WTC11 (cell line): ENCODE measurements at regions not wholly inside any gene's neighbourhood (a gene's known extent, or its start where the extent isn't known, plus 50 kb on each side); places are given as distances from the start of the nearest gene placed in this dataset.

Source experiments
- ATAC-seq: fragments of 200-7000 bp; cut with Tn5 transposase; 2 replicates; pipeline ENCODE4 v1.10.0; 2021; ENCODE audit warnings: mild to moderate bottlenecking, moderate library complexity
- CTCF ChIA-PET: fragments of 300-600 bp; sonication (Branson Sonifier 250); formaldehyde crosslinking; loops from one replicate; lab custom pipeline; 2021; ENCODE audit warnings: antibody characterized with exemption; lab: Charles Lee
- POLR2A ChIA-PET: fragments of 350-600 bp; sonication (Branson Sonifier 250); formaldehyde crosslinking; loops from one replicate; lab custom pipeline; 2021; ENCODE audit warnings: antibody characterized with exemption; lab: Charles Lee
- DNase-seq: peaks from one replicate; pipeline ENCODE4 v3.0.0; 2021; ENCODE audit warnings: low spot score
- H3K27ac Mint-ChIP-seq: 2 replicates; pipeline ENCODE4 v1.8.0; 2021; ENCODE audit warnings: mixed read lengths
- H3K27me3 Mint-ChIP-seq: 2 replicates; pipeline ENCODE4 v1.8.0; 2021; ENCODE audit warnings: low read depth, mild to moderate bottlenecking, moderate library complexity, mixed read lengths
- H3K36me3 Mint-ChIP-seq: 2 replicates; pipeline ENCODE4 v1.8.0; 2021; ENCODE audit warnings: mixed read lengths
- H3K4me1 Mint-ChIP-seq: 2 replicates; pipeline ENCODE4 v1.8.0; 2022; ENCODE audit warnings: mixed read lengths
- H3K4me3 Mint-ChIP-seq: 2 replicates; pipeline ENCODE4 v1.8.0; 2021; ENCODE audit warnings: mild to moderate bottlenecking, moderate library complexity, mixed read lengths
- H3K9me3 Mint-ChIP-seq: 2 replicates; pipeline ENCODE4 v1.8.0; 2021; ENCODE audit warnings: mixed read lengths
- ATF2 ChIP-seq: sonication (generic); formaldehyde crosslinking; IDR thresholded peaks from 2 replicates; pipeline ENCODE4 v1.8.1; 2022; ENCODE audit warnings: low read depth, missing genetic modification reagents, borderline replicate concordance
- ATF3 ChIP-seq: sonication (generic); formaldehyde crosslinking; conservative IDR thresholded peaks from 2 replicates; pipeline ENCODE4 v1.8.1; 2022; ENCODE audit warnings: mild to moderate bottlenecking, missing genetic modification reagents
- ELF4 ChIP-seq: sonication (generic); formaldehyde crosslinking; IDR thresholded peaks from 2 replicates; pipeline ENCODE4 v1.8.1; 2022; ENCODE audit warnings: low read depth, mild to moderate bottlenecking, moderate library complexity, missing genetic modification reagents
- GTF2I ChIP-seq: fragments of 250-450 bp; sonication (Bioruptor Pico); conservative IDR thresholded peaks from 2 replicates; pipeline ENCODE4 v1.4.0; 2021; ENCODE audit warnings: mild to moderate bottlenecking
- HMGA2 ChIP-seq: fragments of 250-450 bp; sonication (Bioruptor Pico); IDR thresholded peaks from 2 replicates; pipeline ENCODE4 v1.4.0; 2021; ENCODE audit warnings: mild to moderate bottlenecking, moderate library complexity
- IRF1 ChIP-seq: sonication (generic); formaldehyde crosslinking; IDR thresholded peaks from 2 replicates; pipeline ENCODE4 v1.8.0; 2023; ENCODE audit warnings: missing genetic modification reagents
- KAT7 ChIP-seq: sonication (generic); formaldehyde crosslinking; IDR thresholded peaks from 2 replicates; pipeline ENCODE4 v1.8.1; 2023; ENCODE audit warnings: missing genetic modification reagents, mild to moderate bottlenecking, borderline replicate concordance
- MXD4 ChIP-seq: fragments of 250-450 bp; sonication (Bioruptor Pico); IDR thresholded peaks from 2 replicates; pipeline ENCODE4 v1.8.0; 2021; ENCODE audit warnings: mild to moderate bottlenecking, moderate library complexity, borderline replicate concordance
- NR2C2 ChIP-seq: sonication (generic); formaldehyde crosslinking; IDR thresholded peaks from 2 replicates; pipeline ENCODE4 v1.8.0; 2022; ENCODE audit warnings: mild to moderate bottlenecking, missing genetic modification reagents
- PRDM15 ChIP-seq: sonication (generic); formaldehyde crosslinking; IDR thresholded peaks from 2 replicates; pipeline ENCODE4 v1.8.0; 2022; ENCODE audit warnings: missing genetic modification reagents
- RORB ChIP-seq: fragments of 250-450 bp; sonication (Bioruptor Pico); IDR thresholded peaks from 2 replicates; pipeline ENCODE4 v1.9.0; 2021; ENCODE audit warnings: mild to moderate bottlenecking
- TP53 ChIP-seq: sonication (generic); formaldehyde crosslinking; IDR thresholded peaks from 2 replicates; pipeline ENCODE4 v1.8.1; 2023; ENCODE audit warnings: mild to moderate bottlenecking, missing genetic modification reagents
- ZBTB21 ChIP-seq: sonication (generic); formaldehyde crosslinking; IDR thresholded peaks from 2 replicates; pipeline ENCODE4 v1.8.1; 2023; ENCODE audit warnings: mild to moderate bottlenecking, missing genetic modification reagents, borderline replicate concordance
- ZNF138 ChIP-seq: sonication (generic); formaldehyde crosslinking; conservative IDR thresholded peaks from 2 replicates; pipeline ENCODE4 v1.8.1; 2022; ENCODE audit warnings: mild to moderate bottlenecking, moderate library complexity, missing genetic modification reagents
- ZNF219 ChIP-seq: sonication (generic); formaldehyde crosslinking; IDR thresholded peaks from 2 replicates; pipeline ENCODE4 v1.8.0; 2023; ENCODE audit warnings: missing genetic modification reagents, mild to moderate bottlenecking, borderline replicate concordance
- ZNF263 ChIP-seq: sonication (generic); formaldehyde crosslinking; IDR thresholded peaks from 2 replicates; pipeline ENCODE4 v1.8.1; 2022; ENCODE audit warnings: low read depth, mild to moderate bottlenecking, moderate library complexity, missing genetic modification reagents
- ZNF317 ChIP-seq: sonication (generic); formaldehyde crosslinking; IDR thresholded peaks from 2 replicates; pipeline ENCODE4 v1.8.1; 2023; ENCODE audit warnings: low read depth, mild to moderate bottlenecking, moderate library complexity, missing genetic modification reagents, borderline replicate concordance
- ZNF423 ChIP-seq: fragments of 250-450 bp; sonication (Bioruptor Pico); IDR thresholded peaks from 2 replicates; pipeline ENCODE4 v2.1.2; 2022; ENCODE audit warnings: mild to moderate bottlenecking, moderate library complexity
- ZNF671 ChIP-seq: fragments of 250-450 bp; sonication (Bioruptor Pico); IDR thresholded peaks from 2 replicates; pipeline ENCODE4 v1.8.0; 2021; ENCODE audit warnings: mild to moderate bottlenecking
- TF ChIP-seq, protein P1 (sequence below): fragments of 250-450 bp; sonication (Bioruptor Pico); IDR thresholded peaks from 2 replicates; pipeline ENCODE4 v2.1.2; 2022; ENCODE audit warnings: mild to moderate bottlenecking, moderate library complexity
- TF ChIP-seq, protein P2 (sequence below): fragments of 250-450 bp; sonication (Bioruptor Pico); IDR thresholded peaks from 2 replicates; pipeline ENCODE4 v1.8.0; 2021; ENCODE audit warnings: mild to moderate bottlenecking
- TF ChIP-seq, protein P3 (sequence below): sonication (generic); formaldehyde crosslinking; IDR thresholded peaks from 2 replicates; pipeline ENCODE4 v1.8.1; 2022; ENCODE audit warnings: low read depth, mild to moderate bottlenecking, moderate library complexity, missing genetic modification reagents, borderline replicate concordance

- TF ChIP-seq ATF2 (CRISPR knock-in tag) (no peak), ELF4 (CRISPR knock-in tag) (no peak), ZNF219 (CRISPR knock-in tag) (no peak)
- TF ChIP-seq, protein P1, sequence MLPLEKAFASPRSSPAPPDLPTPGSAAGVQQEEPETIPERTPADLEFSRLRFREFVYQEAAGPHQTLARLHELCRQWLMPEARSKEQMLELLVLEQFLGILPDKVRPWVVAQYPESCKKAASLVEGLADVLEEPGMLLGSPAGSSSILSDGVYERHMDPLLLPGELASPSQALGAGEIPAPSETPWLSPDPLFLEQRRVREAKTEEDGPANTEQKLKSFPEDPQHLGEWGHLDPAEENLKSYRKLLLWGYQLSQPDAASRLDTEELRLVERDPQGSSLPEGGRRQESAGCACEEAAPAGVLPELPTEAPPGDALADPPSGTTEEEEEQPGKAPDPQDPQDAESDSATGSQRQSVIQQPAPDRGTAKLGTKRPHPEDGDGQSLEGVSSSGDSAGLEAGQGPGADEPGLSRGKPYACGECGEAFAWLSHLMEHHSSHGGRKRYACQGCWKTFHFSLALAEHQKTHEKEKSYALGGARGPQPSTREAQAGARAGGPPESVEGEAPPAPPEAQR (CRISPR knock-in tag), result no peak
- TF ChIP-seq, protein P2, sequence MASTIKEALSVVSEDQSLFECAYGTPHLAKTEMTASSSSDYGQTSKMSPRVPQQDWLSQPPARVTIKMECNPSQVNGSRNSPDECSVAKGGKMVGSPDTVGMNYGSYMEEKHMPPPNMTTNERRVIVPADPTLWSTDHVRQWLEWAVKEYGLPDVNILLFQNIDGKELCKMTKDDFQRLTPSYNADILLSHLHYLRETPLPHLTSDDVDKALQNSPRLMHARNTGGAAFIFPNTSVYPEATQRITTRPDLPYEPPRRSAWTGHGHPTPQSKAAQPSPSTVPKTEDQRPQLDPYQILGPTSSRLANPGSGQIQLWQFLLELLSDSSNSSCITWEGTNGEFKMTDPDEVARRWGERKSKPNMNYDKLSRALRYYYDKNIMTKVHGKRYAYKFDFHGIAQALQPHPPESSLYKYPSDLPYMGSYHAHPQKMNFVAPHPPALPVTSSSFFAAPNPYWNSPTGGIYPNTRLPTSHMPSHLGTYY (CRISPR knock-in tag), result no peak
Measured at GRCh38 chr20:7226156-7226555, 458.7 kb downstream of the BMP2 start (continued).

DNA sequence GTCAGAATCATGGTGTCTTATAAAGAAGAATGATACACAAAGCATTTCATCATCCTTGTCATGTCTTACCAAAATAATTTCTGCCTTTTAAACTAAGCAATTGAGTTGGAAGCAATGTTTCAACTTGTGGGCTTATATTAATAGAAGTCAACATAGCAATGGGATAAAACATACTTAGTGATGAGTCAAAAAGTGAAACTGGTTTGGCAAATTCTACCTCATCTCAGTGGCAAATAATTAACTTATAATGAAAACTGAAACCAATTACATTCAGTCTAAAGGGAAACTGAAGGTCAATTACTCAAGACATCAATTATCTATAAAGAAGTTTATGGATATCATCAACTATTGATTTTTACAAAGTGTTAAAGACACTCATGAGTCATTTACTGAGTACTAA is 463.8 kb downstream of the BMP2 start:
- DNase-seq (no peak), ATAC-seq (no peak)
- Mint-ChIP-seq H3K9me3 (peaks cover 23% of the 10 kb centered on the region), H3K27ac (no peak overlapping the region), H3K4me1 (no peaks in the 10 kb centered on the region), H3K4me3 (no peak overlapping the region), H3K27me3 (no peaks in the 10 kb centered on the region), H3K36me3 (peaks cover 17% of the 10 kb centered on the region)
- ChIA-PET POLR2A (no interaction called here), CTCF (no interaction called here)
- TF ChIP-seq ZNF263 (CRISPR knock-in tag), result no peak
- TF ChIP-seq PRDM15 (CRISPR knock-in tag), result no peak
- no peak for TF ChIP-seq TP53 (CRISPR knock-in tag)

GRCh38 chr20:7232796-7233195 is 465.3 kb downstream of the BMP2 start:
- ATAC-seq (no peak), DNase-seq (no peak)
- H3K27me3 Mint-ChIP-seq, result no peaks in the 10 kb centered on the region
- peaks cover 17% of the 10 kb centered on the region for H3K36me3 Mint-ChIP-seq
- H3K4me1 Mint-ChIP-seq, result no peaks in the 10 kb centered on the region
- TF ChIP-seq ZNF423 (CRISPR knock-in tag) (no peak), ZBTB21 (CRISPR knock-in tag) (no peak)
- H3K4me3 Mint-ChIP-seq, result no peak overlapping the region
- H3K27ac Mint-ChIP-seq, result no peak overlapping the region
- peaks cover 23% of the 10 kb centered on the region for H3K9me3 Mint-ChIP-seq
- CTCF ChIA-PET, result no interaction called here
- POLR2A ChIA-PET, result no interaction called here

- Mint-ChIP-seq H3K27ac (no peak overlapping the region), H3K4me3 (no peak overlapping the region), H3K4me1 (no peaks in the 10 kb centered on the region), H3K36me3 (peaks cover 13% of the 10 kb centered on the region), H3K27me3 (no peaks in the 10 kb centered on the region), H3K9me3 (peaks cover 18% of the 10 kb centered on the region)
- ChIA-PET CTCF (no interaction called here), POLR2A (no interaction called here)
- DNase-seq, result no peak
- no peak for ATAC-seq
- TF ChIP-seq KAT7 (CRISPR knock-in tag) (no peak), GTF2I (CRISPR knock-in tag) (no peak), ATF3 (no peak), IRF1 (no peak), ZNF317 (no peak), HMGA2 (no peak), NR2C2 (CRISPR knock-in tag) (no peak), ELF4 (CRISPR knock-in tag) (no peak), MXD4 (CRISPR knock-in tag) (no peak), ZNF671 (CRISPR knock-in tag) (no peak), RORB (no peak), ZNF138 (CRISPR knock-in tag) (no peak)
- TF ChIP-seq, protein P3, sequence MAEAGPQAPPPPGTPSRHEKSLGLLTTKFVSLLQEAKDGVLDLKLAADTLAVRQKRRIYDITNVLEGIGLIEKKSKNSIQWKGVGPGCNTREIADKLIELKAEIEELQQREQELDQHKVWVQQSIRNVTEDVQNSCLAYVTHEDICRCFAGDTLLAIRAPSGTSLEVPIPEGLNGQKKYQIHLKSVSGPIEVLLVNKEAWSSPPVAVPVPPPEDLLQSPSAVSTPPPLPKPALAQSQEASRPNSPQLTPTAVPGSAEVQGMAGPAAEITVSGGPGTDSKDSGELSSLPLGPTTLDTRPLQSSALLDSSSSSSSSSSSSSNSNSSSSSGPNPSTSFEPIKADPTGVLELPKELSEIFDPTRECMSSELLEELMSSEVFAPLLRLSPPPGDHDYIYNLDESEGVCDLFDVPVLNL, result no peak
Measured at GRCh38 chr20:7237251-7237650, 469.8 kb downstream of the BMP2 start.
